Effector memory CD4-positive, alpha-beta T cell (primary cell): ENCODE measurements at regions not wholly inside any gene's neighbourhood (a gene's known extent, or its start where the extent isn't known, plus 50 kb on each side); places are given as distances from the start of the nearest gene placed in this dataset.

Experiments used
- DNase-seq, 3 donors: peaks; one replicate each; pipeline ENCODE4 v3.0.0-alpha.2; 2020
- H3K27ac ChIP-seq: 2 replicates; pipeline ENCODE4 v1.7.0; 2013; ENCODE audit warnings: mild to moderate bottlenecking, low read length, moderate library complexity; ENCODE audit not compliant: insufficient read depth, poor library complexity, severe bottlenecking
- H3K27me3 ChIP-seq: replicated peaks from 2 replicates; pipeline ENCODE4 v1.7.0; 2013; ENCODE audit warnings: mild to moderate bottlenecking, low read length; ENCODE audit not compliant: insufficient read depth, control insufficient read depth, poor library complexity, severe bottlenecking
- H3K36me3 ChIP-seq: 2 replicates; pipeline ENCODE4 v1.7.0; 2013; ENCODE audit warnings: mild to moderate bottlenecking, low read length, moderate library complexity; ENCODE audit not compliant: control insufficient read depth, insufficient read depth
- H3K4me1 ChIP-seq: 2 replicates; pipeline ENCODE4 v1.7.0; 2013; ENCODE audit warnings: low read length, mild to moderate bottlenecking; ENCODE audit not compliant: control insufficient read depth, insufficient read depth, poor library complexity, severe bottlenecking
- H3K4me3 ChIP-seq: 2 replicates; pipeline ENCODE4 v1.7.0; 2013; ENCODE audit warnings: low read length, low read depth, mild to moderate bottlenecking; ENCODE audit not compliant: insufficient read depth, poor library complexity, severe bottlenecking
- H3K9me3 ChIP-seq: 2 replicates; pipeline ENCODE4 v1.7.0; 2013; ENCODE audit warnings: mild to moderate bottlenecking, low read length, moderate library complexity; ENCODE audit not compliant: control insufficient read depth

DNA sequence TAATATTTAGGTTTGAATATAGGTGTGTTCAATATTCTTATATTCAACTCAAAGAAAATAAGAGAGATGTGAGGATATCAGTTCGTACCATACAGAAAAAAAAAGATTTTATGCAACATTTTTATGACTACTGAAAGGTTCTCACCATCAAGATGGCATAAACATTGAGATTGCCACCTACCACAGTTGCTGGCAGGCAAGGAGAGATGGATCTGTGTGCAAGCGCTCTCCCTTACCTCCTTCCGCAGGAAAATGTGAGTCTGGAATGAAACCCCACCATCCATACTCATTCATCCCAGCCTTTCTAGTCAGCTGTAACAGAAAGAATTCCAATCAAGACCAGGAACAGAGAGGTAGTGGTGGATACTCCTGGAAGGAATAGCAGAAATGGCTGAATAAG lies 376.9 kb downstream of the PPP3CA start:
- Histone ChIP-seq H3K9me3 (no peaks in the 10 kb centered on the region), H3K27me3 (no peaks in the 10 kb centered on the region), H3K27ac (no peak overlapping the region), H3K36me3 (no peaks in the 10 kb centered on the region), H3K4me3 (no peak overlapping the region), H3K4me1 (no peaks in the 10 kb centered on the region)
- DNase-seq, result no peak

DNA sequence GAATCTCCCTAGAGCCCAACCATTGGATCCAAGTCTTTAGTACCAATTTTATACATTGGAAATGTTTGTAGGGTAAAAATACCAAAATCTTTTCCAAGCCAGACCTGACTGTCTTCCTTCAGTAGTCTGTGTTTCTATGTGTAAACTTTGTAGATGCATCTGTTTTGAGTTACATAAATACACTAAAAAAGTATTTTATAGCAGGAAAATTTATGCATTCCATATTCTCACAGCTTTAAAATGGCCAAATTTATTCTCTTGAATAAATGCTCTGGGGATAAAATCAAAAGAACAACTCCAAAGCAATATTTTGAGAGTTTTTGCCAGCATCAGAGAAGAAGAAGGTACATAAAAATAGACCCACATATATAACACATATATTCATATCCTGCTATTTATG lies 377.4 kb downstream of the PPP3CA start:
- Histone ChIP-seq H3K36me3 (no peaks in the 10 kb centered on the region), H3K27ac (no peak overlapping the region), H3K9me3 (no peaks in the 10 kb centered on the region), H3K27me3 (no peaks in the 10 kb centered on the region), H3K4me1 (no peaks in the 10 kb centered on the region), H3K4me3 (no peak overlapping the region)
- no peak for DNase-seq

DNA sequence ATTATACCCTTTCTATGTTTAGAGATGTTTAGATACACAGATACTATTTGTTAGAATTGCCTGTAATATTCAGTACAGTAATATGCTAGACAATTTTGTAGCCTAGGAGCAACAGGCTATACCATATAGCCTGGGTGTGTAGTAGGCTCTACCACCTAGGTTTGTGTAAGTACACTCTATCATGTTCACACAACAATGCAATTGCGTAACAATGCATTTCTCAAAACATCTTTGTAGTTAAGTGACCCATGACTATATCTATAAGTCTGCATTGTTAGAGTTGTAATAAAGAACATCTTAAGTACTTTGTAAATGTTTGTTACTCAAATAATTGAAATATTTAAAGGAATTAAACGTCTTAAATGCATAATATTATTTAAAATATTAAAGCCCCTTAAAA lies 379.3 kb downstream of the PPP3CA start:
- no peak overlapping the region for H3K4me3 ChIP-seq
- no peak overlapping the region for H3K27ac ChIP-seq
- DNase-seq, result no peak
- H3K4me1 ChIP-seq, result no peaks in the 10 kb centered on the region
- H3K36me3 ChIP-seq, result no peaks in the 10 kb centered on the region
- no peaks in the 10 kb centered on the region for H3K27me3 ChIP-seq
- no peaks in the 10 kb centered on the region for H3K9me3 ChIP-seq

DNA sequence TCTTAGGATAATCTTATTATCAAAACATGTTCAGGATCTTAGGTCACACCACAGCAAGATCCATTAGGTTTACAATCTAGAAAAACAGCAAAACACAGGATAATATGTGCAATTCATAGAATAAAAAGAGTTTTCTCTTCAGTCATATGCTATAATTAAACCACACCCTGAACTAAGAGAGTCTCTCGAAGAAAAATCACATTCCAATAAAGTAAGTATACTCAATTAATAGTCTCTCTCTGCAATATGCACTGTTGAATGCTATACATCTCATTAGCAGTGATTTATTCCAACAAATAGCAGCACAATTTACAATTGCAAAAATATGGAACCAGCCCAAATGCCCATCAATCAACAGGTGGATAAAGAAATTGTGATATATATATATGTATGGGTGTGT lies 383.7 kb downstream of the PPP3CA start:
- no peak for DNase-seq
- no peaks in the 10 kb centered on the region for H3K36me3 ChIP-seq

DNA sequence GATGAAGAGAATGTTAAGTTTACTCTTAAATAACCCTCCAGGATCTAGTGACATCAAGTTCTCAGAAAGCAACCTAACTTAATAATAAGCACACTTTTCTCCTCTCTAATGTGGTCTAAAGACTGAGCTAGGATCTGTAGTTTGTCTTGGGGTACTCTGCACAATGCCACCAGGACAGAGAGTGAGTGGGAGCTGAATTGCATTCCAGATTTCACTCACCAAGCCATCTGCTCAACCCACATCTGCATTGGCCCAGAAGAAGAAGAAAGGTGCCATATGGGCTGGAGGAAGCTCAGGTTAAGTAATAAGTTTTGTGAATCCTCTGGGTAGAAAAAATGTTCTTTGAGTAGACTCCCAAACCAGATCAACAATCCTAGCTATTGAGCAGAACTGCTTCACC lies 384.6 kb downstream of the PPP3CA start:
- H3K27me3 ChIP-seq, result no peaks in the 10 kb centered on the region
- no peaks in the 10 kb centered on the region for H3K36me3 ChIP-seq
- no peaks in the 10 kb centered on the region for H3K9me3 ChIP-seq
- H3K4me1 ChIP-seq, result no peaks in the 10 kb centered on the region
- no peak for DNase-seq
- no peak overlapping the region for H3K4me3 ChIP-seq
- H3K27ac ChIP-seq, result no peak overlapping the region

More for the DNA sequence above, 383.7 kb downstream of the PPP3CA start:
- Histone ChIP-seq H3K4me1 (no peaks in the 10 kb centered on the region), H3K9me3 (no peaks in the 10 kb centered on the region), H3K4me3 (no peak overlapping the region), H3K27ac (no peak overlapping the region), H3K27me3 (no peaks in the 10 kb centered on the region)

DNA sequence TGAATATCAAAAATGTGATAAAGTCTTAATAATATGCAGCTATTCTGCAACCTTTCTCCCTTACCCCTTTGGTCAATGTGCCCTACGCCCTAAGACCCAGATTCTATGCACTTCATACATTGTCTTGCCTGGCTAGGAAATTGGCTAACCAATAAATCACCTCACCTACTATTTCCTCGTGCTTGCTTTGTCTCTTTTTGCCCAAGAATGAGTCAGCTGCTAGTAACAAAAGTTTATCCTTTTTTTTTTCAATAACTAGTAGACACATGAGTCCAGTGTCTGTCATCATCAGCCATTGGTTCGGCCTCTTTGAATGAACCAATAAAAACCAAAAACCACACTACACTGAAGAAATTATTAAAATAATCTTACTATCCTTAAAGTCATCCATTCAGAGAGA lies 387.1 kb downstream of the PPP3CA start:
- DNase-seq, result no peak
- no peaks in the 10 kb centered on the region for H3K36me3 ChIP-seq

DNA sequence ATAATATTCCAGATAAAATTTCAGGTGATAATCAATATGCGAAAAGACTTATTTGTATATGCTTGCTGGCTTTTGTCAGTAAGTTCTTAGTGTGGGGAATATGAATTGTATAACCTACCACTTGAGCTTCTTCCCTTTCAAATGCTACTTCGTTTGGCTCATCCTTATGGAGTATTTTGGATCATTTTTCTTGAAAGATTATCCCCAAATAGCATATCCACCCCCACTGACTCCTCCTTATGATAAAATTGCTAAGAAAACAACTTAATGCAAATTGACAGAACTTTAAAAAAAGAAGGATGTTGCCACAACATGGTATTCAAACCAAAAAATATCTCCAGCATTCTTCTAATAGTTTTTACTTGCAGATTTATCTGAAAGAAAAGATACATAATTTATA lies 393.3 kb downstream of the PPP3CA start:
- no peak for DNase-seq
- Histone ChIP-seq H3K27ac (no peak overlapping the region), H3K27me3 (no peaks in the 10 kb centered on the region)

More for the DNA sequence above, 387.1 kb downstream of the PPP3CA start:
- H3K4me3 ChIP-seq, result no peak overlapping the region
- H3K4me1 ChIP-seq, result no peaks in the 10 kb centered on the region
- H3K27ac ChIP-seq, result no peak overlapping the region
- no peaks in the 10 kb centered on the region for H3K27me3 ChIP-seq
- no peaks in the 10 kb centered on the region for H3K9me3 ChIP-seq

DNA sequence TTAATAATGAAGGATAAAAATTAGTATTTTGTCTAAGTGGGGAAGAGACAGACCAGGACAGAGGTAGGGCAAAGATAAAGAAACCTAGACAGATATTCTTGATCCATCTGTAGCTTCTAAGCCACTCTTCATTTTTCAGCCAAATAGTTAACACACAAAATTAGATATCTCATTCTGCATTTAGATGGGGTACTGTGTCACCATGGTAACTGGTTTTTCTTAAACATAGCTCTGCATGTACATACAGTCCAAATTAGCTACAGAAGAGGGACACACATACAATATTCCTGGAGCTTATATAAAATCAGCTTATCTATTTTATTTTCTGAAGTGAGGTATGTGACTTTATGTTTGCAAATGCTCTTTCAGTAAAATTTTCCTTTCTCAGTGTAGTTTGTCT lies 393.7 kb downstream of the PPP3CA start:
- H3K36me3 ChIP-seq, result no peaks in the 10 kb centered on the region
- H3K4me3 ChIP-seq, result no peak overlapping the region
- H3K4me1 ChIP-seq, result no peaks in the 10 kb centered on the region
- H3K27ac ChIP-seq, result no peak overlapping the region
- no peaks in the 10 kb centered on the region for H3K27me3 ChIP-seq
- DNase-seq, result no peak
- no peaks in the 10 kb centered on the region for H3K9me3 ChIP-seq

More for the DNA sequence above, 393.3 kb downstream of the PPP3CA start:
- no peaks in the 10 kb centered on the region for H3K4me1 ChIP-seq
- H3K36me3 ChIP-seq, result no peaks in the 10 kb centered on the region
- H3K4me3 ChIP-seq, result no peak overlapping the region
- H3K9me3 ChIP-seq, result no peaks in the 10 kb centered on the region

DNA sequence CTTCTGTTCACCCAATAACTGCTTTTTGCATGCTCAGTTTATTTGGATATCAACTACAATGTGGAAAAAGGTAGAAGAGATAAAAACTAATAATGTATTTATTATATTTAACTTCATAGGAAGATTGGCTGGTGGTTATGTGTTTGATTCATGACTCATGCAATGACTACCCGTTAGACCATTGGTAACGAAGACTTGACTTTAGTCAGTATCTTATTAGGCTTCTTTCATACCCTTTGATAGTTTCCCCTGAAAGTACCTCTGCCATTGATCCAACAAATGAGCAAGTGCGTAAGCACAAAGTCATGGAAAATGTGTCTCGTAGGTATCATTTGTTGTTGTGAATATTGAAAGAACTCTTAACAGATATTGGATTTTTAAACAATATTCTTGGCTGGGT lies 394.7 kb downstream of the PPP3CA start:
- no peaks in the 10 kb centered on the region for H3K4me1 ChIP-seq
- H3K27ac ChIP-seq, result no peak overlapping the region
- DNase-seq, result no peak
- no peaks in the 10 kb centered on the region for H3K36me3 ChIP-seq
- H3K27me3 ChIP-seq, result no peaks in the 10 kb centered on the region
- H3K4me3 ChIP-seq, result no peak overlapping the region
- H3K9me3 ChIP-seq, result no peaks in the 10 kb centered on the region

DNA sequence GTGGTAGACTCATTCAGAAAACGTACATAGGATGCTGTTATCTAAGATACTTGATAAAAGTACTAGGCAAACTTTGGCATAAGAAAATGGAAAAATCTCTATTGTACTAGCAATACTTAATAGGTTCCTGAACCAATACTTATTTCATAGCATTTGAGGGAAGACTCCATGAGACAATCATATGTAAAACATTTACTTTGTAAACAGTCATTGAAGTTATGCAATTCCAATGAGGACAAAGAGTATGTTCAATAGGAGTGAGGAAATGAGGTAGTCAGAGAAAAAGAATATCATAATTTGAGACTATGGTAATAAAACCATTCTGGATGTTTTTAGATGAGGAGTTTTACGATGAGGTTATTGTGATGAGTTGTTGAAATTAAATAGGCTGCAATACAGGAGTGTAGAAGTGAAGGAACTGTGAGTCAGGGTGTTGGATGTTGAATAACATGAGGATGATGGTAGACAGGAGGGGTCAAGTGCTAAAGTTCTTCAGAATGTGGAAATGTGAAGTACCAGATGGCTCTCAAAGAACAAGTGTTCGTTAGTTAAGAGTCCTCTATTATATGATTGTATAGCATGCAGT lies 397.9 kb downstream of the PPP3CA start:
- no peaks in the 10 kb centered on the region for H3K4me1 ChIP-seq
- H3K4me3 ChIP-seq, result no peak overlapping the region
- no peaks in the 10 kb centered on the region for H3K36me3 ChIP-seq
- no peaks in the 10 kb centered on the region for H3K9me3 ChIP-seq
- no peak overlapping the region for H3K27ac ChIP-seq
- DNase-seq, result no peak
- no peaks in the 10 kb centered on the region for H3K27me3 ChIP-seq
